ENCODE measurements at regions not wholly inside any gene's neighbourhood (a gene's known extent, or its start where the extent isn't known, plus 50 kb on each side); places are given as distances from the start of the nearest gene placed in this dataset.

DNA sequence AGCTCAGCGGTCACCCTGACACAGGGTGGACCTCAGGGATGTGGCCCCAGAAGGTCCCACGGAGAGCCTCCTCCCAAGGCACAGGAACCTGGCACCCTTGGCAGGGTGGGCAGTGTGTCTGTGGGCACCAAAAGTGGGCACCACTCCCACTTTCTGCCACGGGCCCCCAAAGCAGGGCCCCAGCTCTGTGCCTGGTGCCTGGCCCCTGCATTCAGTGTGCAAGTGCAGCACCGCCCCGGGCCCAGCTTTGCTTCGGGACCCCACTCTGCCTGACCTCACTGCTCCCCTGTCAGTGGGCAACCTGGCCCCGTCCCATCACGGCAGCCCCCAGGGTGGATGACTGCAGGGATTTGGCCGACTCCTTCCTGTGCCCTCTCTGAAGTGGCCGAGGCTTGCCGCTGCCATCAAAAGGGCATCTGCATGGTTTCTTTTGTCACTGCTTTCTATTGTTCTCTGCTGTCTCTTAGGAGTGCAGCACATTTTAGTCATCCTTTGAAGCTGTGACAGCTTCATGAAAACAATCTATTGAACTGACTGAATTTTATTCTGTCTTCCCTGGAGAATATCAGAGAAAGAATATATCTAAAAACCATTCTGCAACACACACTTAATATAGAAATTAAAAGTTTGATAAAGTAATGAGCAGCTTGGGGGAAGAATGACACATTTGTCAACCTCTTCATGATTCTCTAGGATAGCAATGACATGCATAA lies 302.4 kb downstream of the FAM47B start:
- no peak for TF ChIP-seq CBX5 (CRISPR knock-in tag; IDR thresholded peaks at IDR 0.05; ENCODE audit: borderline replicate concordance)
- TF ChIP-seq, protein P1, sequence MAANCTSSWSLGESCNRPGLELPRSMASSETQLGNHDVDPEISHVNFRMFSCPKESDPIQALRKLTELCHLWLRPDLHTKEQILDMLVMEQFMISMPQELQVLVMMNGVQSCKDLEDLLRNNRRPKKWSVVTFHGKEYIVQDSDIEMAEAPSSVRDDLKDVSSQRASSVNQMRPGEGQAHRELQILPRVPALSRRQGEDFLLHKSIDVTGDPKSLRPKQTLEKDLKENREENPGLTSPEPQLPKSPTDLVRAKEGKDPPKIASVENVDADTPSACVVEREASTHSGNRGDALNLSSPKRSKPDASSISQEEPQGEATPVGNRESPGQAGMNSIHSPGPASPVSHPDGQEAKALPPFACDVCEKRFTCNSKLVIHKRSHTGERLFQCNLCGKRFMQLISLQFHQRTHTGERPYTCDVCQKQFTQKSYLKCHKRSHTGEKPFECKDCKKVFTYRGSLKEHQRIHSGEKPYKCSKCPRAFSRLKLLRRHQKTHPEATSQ (CRISPR knock-in tag; IDR thresholded peaks at IDR 0.05; ENCODE audit: borderline replicate concordance) = no peak
- no peak for TF ChIP-seq ESRRA (CRISPR knock-in tag; IDR thresholded peaks at IDR 0.05; ENCODE audit: low read depth)
- TF ChIP-seq FOSL2 (CRISPR knock-in tag; IDR thresholded peaks at IDR 0.05) = no peak
- TF ChIP-seq YY1 (IDR thresholded peaks at IDR 0.05; ENCODE audit: insufficient read depth, insufficient replicate concordance, low read depth, low read length) = no peak
- TF ChIP-seq TBX3 (IDR thresholded peaks at IDR 0.05; ENCODE audit: borderline replicate concordance) = no peak
- TF ChIP-seq, protein P2, sequence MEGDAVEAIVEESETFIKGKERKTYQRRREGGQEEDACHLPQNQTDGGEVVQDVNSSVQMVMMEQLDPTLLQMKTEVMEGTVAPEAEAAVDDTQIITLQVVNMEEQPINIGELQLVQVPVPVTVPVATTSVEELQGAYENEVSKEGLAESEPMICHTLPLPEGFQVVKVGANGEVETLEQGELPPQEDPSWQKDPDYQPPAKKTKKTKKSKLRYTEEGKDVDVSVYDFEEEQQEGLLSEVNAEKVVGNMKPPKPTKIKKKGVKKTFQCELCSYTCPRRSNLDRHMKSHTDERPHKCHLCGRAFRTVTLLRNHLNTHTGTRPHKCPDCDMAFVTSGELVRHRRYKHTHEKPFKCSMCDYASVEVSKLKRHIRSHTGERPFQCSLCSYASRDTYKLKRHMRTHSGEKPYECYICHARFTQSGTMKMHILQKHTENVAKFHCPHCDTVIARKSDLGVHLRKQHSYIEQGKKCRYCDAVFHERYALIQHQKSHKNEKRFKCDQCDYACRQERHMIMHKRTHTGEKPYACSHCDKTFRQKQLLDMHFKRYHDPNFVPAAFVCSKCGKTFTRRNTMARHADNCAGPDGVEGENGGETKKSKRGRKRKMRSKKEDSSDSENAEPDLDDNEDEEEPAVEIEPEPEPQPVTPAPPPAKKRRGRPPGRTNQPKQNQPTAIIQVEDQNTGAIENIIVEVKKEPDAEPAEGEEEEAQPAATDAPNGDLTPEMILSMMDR (CRISPR knock-in tag; IDR thresholded peaks at IDR 0.05) = no peak
- no peak for TF ChIP-seq ASH2L (IDR thresholded peaks at IDR 0.05; ENCODE audit: insufficient read length, low read depth, low read length)

Data from HepG2 (cell line).